ENCODE measurements at regions not wholly inside any gene's neighbourhood (a gene's known extent, or its start where the extent isn't known, plus 50 kb on each side); places are given as distances from the start of the nearest gene placed in this dataset.
"Not testable (repeated sequence)": the region's sequence is repeated elsewhere in the genome, so short reads cannot be mapped to it uniquely, and the experiment has no call there.

- POLR2A ChIA-PET: no interaction called here
- no TSS peak for BruUV-seq (replicated peaks)
- 5% methylated on average over 4 of the region's 4 CpGs for WGBS (ENCODE audit: insufficient coverage, low coverage, missing lambda C conversion rate)
Measured at GRCh38 chr18:59971871-59972428, 72.2 kb downstream of the PMAIP1 start.

DNA sequence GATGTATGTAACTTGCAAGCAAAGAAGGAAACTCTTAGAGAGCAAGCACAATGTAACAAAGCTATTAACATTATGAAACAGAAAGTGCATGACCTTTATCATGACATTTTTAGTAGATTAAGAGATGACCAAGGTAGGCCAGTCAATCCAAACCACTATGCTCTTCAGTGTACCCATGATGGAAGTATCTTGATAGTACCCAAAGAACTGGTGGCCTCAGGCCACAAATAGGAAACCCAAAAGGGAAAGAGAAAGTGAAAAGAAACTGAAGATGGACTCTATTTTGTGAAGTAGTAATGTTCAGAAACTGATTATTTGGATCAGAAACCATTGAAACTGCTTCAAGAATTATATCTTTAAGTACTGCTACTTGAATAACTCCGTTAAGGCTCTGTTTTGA, 71.3 kb downstream of the PMAIP1 start:
- H3K9me3 ChIP-seq (replicated peaks; ENCODE audit: control insufficient read depth, insufficient read depth, low read depth, low read length); CTCF ChIA-PET (ENCODE audit: low intra/inter-chr PET ratio); H3K27ac ChIP-seq (ENCODE audit: extremely low read depth, low read depth, low read length); H2AFZ ChIP-seq (ENCODE audit: low read depth, low read length); BruUV-seq (replicated peaks); H3K9me1 ChIP-seq (ENCODE audit: control insufficient read depth, insufficient read depth, low read length); H3K9ac ChIP-seq (ENCODE audit: insufficient read depth in 1 of 2, low read depth in 2 of 2, low read length in 2 of 2); POLR2A ChIA-PET; H3K79me2 ChIP-seq (ENCODE audit: control insufficient read depth, insufficient read depth, low read length); ATAC-seq; DNase-seq (ENCODE audit: extremely low read depth in 1 of 4, low spot score in 3 of 4); H3K4me3 ChIP-seq; H3K36me3 ChIP-seq (ENCODE audit: control insufficient read depth, insufficient read depth, low read length); intact Hi-C loops (cut with micrococcal nuclease); H4K20me1 ChIP-seq (replicated peaks; ENCODE audit: control insufficient read depth, insufficient read depth, low read length); H3K4me2 ChIP-seq (ENCODE audit: insufficient read depth, low read length); FAIRE-seq; H3K4me1 ChIP-seq (replicated peaks in 1 of 2; ENCODE audit: control insufficient read depth in 2 of 2, insufficient read depth in 2 of 2, low read length in 2 of 2): not testable (repeated sequence)
- peaks cover 0 to 11% of the 10 kb centered on the region in 2 experiments; a peak in 2 of 5 replicates for H3K27me3 ChIP-seq (ENCODE audit: control insufficient read depth in 2 of 2, insufficient read depth in 2 of 2, low read length in 2 of 2)
- in situ Hi-C loops (cut with MboI): loop anchor here (10.0 kb wide), 1 partner anchor 136 kb away; no protein-coding TSS in a partner anchor
- WGBS (ENCODE audit: insufficient coverage, low coverage, missing lambda C conversion rate): 0% methylated on average over 1 of the region's 1 CpG

More at GRCh38 chr18:59971871-59972428, 72.2 kb downstream of the PMAIP1 start:
- FAIRE-seq (no peak), ATAC-seq (no peak), DNase-seq (ENCODE audit: extremely low read depth in 1 of 4, low spot score in 3 of 4) (no peak)
- H4K20me1 ChIP-seq (replicated peaks; ENCODE audit: control insufficient read depth, insufficient read depth, low read length): no peaks in the 10 kb centered on the region
- intact Hi-C loops (cut with micrococcal nuclease) (no loop called here), in situ Hi-C loops (cut with MboI) (loop anchor here (10.0 kb wide), 1 partner anchor 137 kb away; no protein-coding TSS in a partner anchor)
- CTCF ChIA-PET (ENCODE audit: low intra/inter-chr PET ratio): no interaction called here
- no peaks in the 10 kb centered on the region for H3K9me3 ChIP-seq (replicated peaks; ENCODE audit: control insufficient read depth, insufficient read depth, low read depth, low read length)
- H3K36me3 ChIP-seq (ENCODE audit: control insufficient read depth, insufficient read depth, low read length): no peaks in the 10 kb centered on the region
- H3K4me3 ChIP-seq: no peak overlapping the region
- no peak overlapping the region for H2AFZ ChIP-seq (ENCODE audit: low read depth, low read length)
- H3K4me1 ChIP-seq (replicated peaks in 1 of 2; ENCODE audit: control insufficient read depth in 2 of 2, insufficient read depth in 2 of 2, low read length in 2 of 2): no peaks in the 10 kb centered on the region; a peak in 1 of 5 replicates
- H3K9ac ChIP-seq (ENCODE audit: insufficient read depth in 1 of 2, low read depth in 2 of 2, low read length in 2 of 2): no peak overlapping the region
- no peak overlapping the region for H3K4me2 ChIP-seq (ENCODE audit: insufficient read depth, low read length)
- peaks cover 0 to 11% of the 10 kb centered on the region in 2 experiments; a peak in 2 of 5 replicates for H3K27me3 ChIP-seq (ENCODE audit: control insufficient read depth in 2 of 2, insufficient read depth in 2 of 2, low read length in 2 of 2)
- TF ChIP-seq SRF (CRISPR knock-in tag; IDR thresholded peaks at IDR 0.05) (peak in 1 of 2 experiments; percentile 64; a peak in 1 of 4 replicates), MED1 (CRISPR knock-in tag; IDR thresholded peaks at IDR 0.05; ENCODE audit: borderline replicate concordance) (no peak), ATF7 (IDR thresholded peaks at IDR 0.05) (no peak)
- TF ChIP-seq, protein P1, sequence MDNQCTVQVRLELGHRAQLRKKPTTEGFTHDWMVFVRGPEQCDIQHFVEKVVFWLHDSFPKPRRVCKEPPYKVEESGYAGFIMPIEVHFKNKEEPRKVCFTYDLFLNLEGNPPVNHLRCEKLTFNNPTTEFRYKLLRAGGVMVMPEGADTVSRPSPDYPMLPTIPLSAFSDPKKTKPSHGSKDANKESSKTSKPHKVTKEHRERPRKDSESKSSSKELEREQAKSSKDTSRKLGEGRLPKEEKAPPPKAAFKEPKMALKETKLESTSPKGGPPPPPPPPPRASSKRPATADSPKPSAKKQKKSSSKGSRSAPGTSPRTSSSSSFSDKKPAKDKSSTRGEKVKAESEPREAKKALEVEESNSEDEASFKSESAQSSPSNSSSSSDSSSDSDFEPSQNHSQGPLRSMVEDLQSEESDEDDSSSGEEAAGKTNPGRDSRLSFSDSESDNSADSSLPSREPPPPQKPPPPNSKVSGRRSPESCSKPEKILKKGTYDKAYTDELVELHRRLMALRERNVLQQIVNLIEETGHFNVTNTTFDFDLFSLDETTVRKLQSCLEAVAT (IDR thresholded peaks at IDR 0.05): no peak
- H3K79me2 ChIP-seq (ENCODE audit: control insufficient read depth, insufficient read depth, low read length): no peaks in the 10 kb centered on the region
- H3K9me1 ChIP-seq (ENCODE audit: control insufficient read depth, insufficient read depth, low read length): no peaks in the 10 kb centered on the region
- no peak overlapping the region for H3K27ac ChIP-seq (ENCODE audit: extremely low read depth, low read depth, low read length)

DNA sequence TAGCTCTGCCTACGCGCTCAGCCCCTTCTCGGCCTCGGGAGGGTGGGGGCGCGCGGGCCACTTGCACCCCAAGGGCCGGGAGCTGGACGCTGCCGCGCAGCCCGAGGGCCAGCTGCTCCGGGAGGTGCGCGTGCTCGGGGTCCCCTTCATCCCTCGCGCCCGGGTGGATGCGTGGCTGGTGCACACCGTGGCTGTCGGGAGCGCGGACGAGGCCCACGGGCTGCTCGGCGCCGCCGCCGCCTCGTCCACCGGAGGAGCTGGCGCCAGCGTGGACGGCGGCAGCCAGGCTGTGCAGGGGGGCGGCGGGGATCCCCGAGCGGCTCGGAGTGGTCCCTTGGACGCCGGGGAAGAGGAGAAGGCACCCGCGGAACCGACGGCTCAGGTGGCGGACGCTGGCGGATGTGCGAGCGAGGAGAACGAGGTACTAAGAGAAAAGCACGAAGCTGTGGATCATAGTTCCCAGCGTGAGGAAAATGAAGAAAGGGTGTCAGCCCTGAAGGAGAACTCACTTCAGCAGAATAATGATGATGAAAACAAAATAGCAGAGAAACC, 69.8 kb downstream of the PMAIP1 start:
- H3K9me3 ChIP-seq (replicated peaks; ENCODE audit: control insufficient read depth, insufficient read depth, low read depth, low read length); H4K20me1 ChIP-seq (replicated peaks; ENCODE audit: control insufficient read depth, insufficient read depth, low read length); FAIRE-seq; H2AFZ ChIP-seq (ENCODE audit: low read depth, low read length); H3K4me3 ChIP-seq; ATAC-seq; H3K27ac ChIP-seq (ENCODE audit: extremely low read depth, low read depth, low read length); H3K9me1 ChIP-seq (ENCODE audit: control insufficient read depth, insufficient read depth, low read length); POLR2A ChIA-PET; intact Hi-C loops (cut with micrococcal nuclease); H3K9ac ChIP-seq (ENCODE audit: insufficient read depth in 1 of 2, low read depth in 2 of 2, low read length in 2 of 2); H3K79me2 ChIP-seq (ENCODE audit: control insufficient read depth, insufficient read depth, low read length); H3K4me2 ChIP-seq (ENCODE audit: insufficient read depth, low read length); BruUV-seq (replicated peaks); CTCF ChIA-PET (ENCODE audit: low intra/inter-chr PET ratio); H3K36me3 ChIP-seq (ENCODE audit: control insufficient read depth, insufficient read depth, low read length); H3K4me1 ChIP-seq (replicated peaks in 1 of 2; ENCODE audit: control insufficient read depth in 2 of 2, insufficient read depth in 2 of 2, low read length in 2 of 2); DNase-seq (ENCODE audit: extremely low read depth in 1 of 4, low spot score in 3 of 4): not testable (repeated sequence)
- H3K27me3 ChIP-seq (ENCODE audit: control insufficient read depth in 2 of 2, insufficient read depth in 2 of 2, low read length in 2 of 2): peaks cover 0 to 11% of the 10 kb centered on the region in 2 experiments; a peak in 2 of 5 replicates
- WGBS (ENCODE audit: insufficient coverage, low coverage, missing lambda C conversion rate): 9% methylated on average over 9 of the region's 56 CpGs
- in situ Hi-C loops (cut with MboI): loop anchor here (10.0 kb wide), 1 partner anchor 135 kb away; no protein-coding TSS in a partner anchor

All from K562 (cell line).